NCI-H1092 treated with DMSO at 0.1 percent for 48 hours (cell line): ENCODE measurements at regions not wholly inside any gene's neighbourhood (a gene's known extent, or its start where the extent isn't known, plus 50 kb on each side); places are given as distances from the start of the nearest gene placed in this dataset.

ENCODE experiments used
- DNase-seq: peaks from one replicate; lab custom pipeline; 2025; lab: John Stamatoyannopoulos, UW

DNA sequence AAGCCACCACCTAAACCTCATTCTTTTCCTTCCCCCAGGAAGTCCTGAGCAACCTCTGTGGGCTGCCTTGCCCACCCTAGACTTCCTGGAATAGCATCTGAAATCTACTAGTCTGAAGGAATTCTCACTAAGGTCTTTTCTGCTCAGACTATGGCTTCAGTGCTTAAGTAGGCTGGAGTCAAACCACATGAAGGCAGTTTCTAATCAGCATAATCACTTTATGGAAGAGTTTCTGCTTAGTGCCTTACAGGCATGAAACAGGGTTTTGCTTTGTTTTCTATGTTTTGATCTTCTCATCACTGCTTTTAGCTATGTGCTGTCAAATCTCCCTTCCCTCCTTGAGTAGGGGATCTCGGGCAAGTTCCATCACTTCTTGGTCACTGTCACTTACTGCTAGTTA is 117.7 kb downstream of the WT1 start:
- DNase-seq, result no peak

GRCh38 chr11:32318071-32319055 is 117.0 kb downstream of the WT1 start:
- DNase-seq, result no peak

- DNase-seq, result no peak
Observed at GRCh38 chr11:32323814-32324130, 111.6 kb downstream of the WT1 start.

- DNase-seq, result no peak
Observed at GRCh38 chr11:32325187-32325586, 110.2 kb downstream of the WT1 start.

GRCh38 chr11:32325725-32326124 is 109.6 kb downstream of the WT1 start:
- no peak for DNase-seq

DNA sequence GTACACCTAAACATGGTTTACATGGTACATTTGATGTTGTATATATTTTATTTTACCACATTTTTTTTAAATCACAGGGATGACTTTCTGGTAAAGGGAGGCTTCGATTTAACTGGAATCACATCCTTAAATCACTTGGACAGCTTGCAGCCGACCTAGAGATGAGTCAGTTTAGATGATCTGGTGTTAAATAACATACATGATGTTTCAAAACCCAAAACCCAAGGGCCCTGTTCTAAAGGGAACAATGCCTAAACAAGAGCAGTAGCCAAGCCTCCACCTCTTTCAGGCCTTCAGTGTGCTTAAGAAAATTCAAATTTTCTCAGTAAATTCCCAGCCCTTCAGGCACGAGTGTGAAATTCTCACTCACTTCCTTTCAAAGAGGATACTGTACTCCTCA is 108.8 kb downstream of the WT1 start:
- DNase-seq, result no peak

GRCh38 chr11:32328392-32328791 is 106.9 kb downstream of the WT1 start:
- DNase-seq, result no peak

GRCh38 chr11:32331098-32331497 is 104.2 kb downstream of the WT1 start:
- no peak for DNase-seq

GRCh38 chr11:32331792-32332191 is 103.5 kb downstream of the WT1 start:
- DNase-seq, result no peak

- no peak for DNase-seq
Observed at GRCh38 chr11:32332990-32333319, 102.4 kb downstream of the WT1 start.

- DNase-seq, result no peak
Observed at GRCh38 chr11:32333320-32333991, 101.9 kb downstream of the WT1 start.

DNA sequence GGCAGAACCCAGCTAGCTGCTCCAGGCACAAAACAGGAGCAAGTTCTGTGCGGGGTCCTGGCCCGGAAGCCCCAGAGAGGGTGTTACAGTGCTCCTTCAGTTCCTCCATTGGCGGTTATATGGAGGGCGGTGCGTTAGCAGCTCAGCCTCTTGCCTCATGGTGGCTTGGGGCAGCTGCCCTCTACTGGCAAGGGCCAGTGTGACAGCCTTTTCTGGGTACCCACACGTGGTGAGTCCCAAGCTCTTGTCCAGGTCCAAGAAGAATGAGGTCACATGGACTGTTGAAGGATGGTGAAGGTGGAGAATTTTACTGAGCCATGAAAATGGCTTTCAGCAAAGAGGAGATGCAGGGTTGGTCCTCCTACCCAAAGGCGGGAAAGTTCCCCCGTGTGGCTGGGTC is 100.5 kb downstream of the WT1 start:
- no peak for DNase-seq
